Breast epithelium (tissue), 4 donors: ENCODE measurements at regions not wholly inside any gene's neighbourhood (a gene's known extent, or its start where the extent isn't known, plus 50 kb on each side); places are given as distances from the start of the nearest gene placed in this dataset.
"Not testable (repeated sequence)": the region's sequence is repeated elsewhere in the genome, so short reads cannot be mapped to it uniquely, and the experiment has no call there.

Experiments
- DNase-seq, 2 donors: peaks; one replicate each; pipeline ENCODE4 v3.0.0-alpha.2; 2019; ENCODE audit warnings: low spot score in 2 of 2
- H3K27ac ChIP-seq, 2 donors: fragments of 200-600 bp; sonication (generic) in 1 of 2; one replicate each; pipeline ENCODE4 v1.5.1; 2016 to 2019; ENCODE audit warnings: mild to moderate bottlenecking in 1 of 2
- H3K27me3 ChIP-seq, 2 donors: fragments of 200-600 bp; sonication (generic) in 1 of 2; one replicate each; pipeline versions ENCODE4 v1.5.1 to v1.6.0; 2017 to 2019; ENCODE audit warnings: control low read depth in 1 of 2, mild to moderate bottlenecking in 1 of 2
- H3K36me3 ChIP-seq: fragments of 200-600 bp; one replicate; pipeline ENCODE4 v1.5.1; 2019
- H3K4me1 ChIP-seq, 2 donors: fragments of 200-600 bp; sonication (generic); one replicate each; pipeline ENCODE4 v1.5.1; 2016 to 2019; ENCODE audit warnings: control low read depth in 1 of 2
- H3K4me3 ChIP-seq, 3 donors: fragments of 200-600 bp; sonication (generic); 1 replicate in 2 of 3; 2 replicates in 1 of 3; pipeline ENCODE4 v1.5.1; 2016 to 2019; ENCODE audit warnings: mild to moderate bottlenecking in 3 of 3, moderate library complexity in 2 of 3
- H3K9me3 ChIP-seq, 2 donors: fragments of 200-600 bp; sonication (generic) in 1 of 2; one replicate each; pipeline ENCODE4 v1.5.1; 2016 to 2019; ENCODE audit warnings: control low read depth in 1 of 2
- POLR2A ChIP-seq: fragments of 450-650 bp; IDR thresholded peaks from one replicate; pipeline ENCODE4 v1.6.1; 2016; ENCODE audit warnings: antibody characterized with exemption, mild to moderate bottlenecking, moderate library complexity
- POLR2AphosphoS5 ChIP-seq, 3 donors: sonication (generic); formaldehyde crosslinking; IDR thresholded peaks; one replicate each; pipeline ENCODE4 v1.6.1; 2017; ENCODE audit warnings: antibody characterized with exemption in 3 of 3
- intact Hi-C: fragments of 100-400 bp; cut with DNase I; formaldehyde crosslinking; loops from one replicate; pipeline ENCODE4 v1.15.1; 2023; ENCODE audit warnings: low total_unique reads
- TF ChIP-seq, protein P1 (sequence below), 3 donors: fragments of 450-650 bp; IDR thresholded peaks; one replicate each; pipeline ENCODE4 v1.5.1; 2016 to 2017; ENCODE audit warnings: antibody characterized with exemption in 3 of 3, mild to moderate bottlenecking in 3 of 3, moderate library complexity in 3 of 3

DNA sequence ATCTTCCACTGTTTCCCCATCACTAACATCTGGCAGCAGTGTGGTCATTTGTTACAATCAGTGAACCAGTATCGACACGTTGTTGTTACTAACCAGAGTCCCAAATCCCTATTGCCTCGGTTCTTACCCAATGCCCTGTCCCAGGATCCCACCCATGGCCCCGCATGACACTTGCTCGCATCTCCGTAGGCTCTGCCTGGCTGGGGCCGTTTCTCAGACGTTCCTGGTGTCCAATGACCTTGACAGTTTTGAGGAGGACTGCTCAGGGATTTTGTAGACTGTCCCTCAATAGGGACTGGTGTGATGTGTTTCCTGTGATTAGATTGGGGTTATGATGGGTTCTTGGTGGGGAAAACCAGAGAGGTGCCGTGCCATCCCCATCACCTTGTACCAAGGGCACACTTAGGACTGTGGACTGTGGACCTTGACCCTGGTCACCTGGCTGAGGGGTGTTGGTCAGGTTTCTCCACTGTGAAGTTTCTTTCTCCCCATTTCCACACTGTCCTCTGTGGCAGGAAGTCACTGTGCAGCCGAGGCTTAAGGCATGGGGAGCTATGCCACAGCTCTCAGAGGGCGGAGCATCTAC is 108.4 kb downstream of the ADRA2C start:
- Histone ChIP-seq H3K36me3 (no peaks in the 10 kb centered on the region), H3K4me3 (no peak overlapping the region), H3K4me1 (no peaks in the 10 kb centered on the region), H3K27ac (no peak overlapping the region), H3K27me3 (peaks cover 0 to 96% of the 10 kb centered on the region in 2 donors), H3K9me3 (peaks cover 0 to 5% of the 10 kb centered on the region in 2 donors)
- intact Hi-C loops = no loop called here
- no peak for DNase-seq
- TF ChIP-seq POLR2A (no peak), POLR2AphosphoS5 (IDR thresholded peaks at IDR 0.05) (no peak)
- TF ChIP-seq, protein P1, sequence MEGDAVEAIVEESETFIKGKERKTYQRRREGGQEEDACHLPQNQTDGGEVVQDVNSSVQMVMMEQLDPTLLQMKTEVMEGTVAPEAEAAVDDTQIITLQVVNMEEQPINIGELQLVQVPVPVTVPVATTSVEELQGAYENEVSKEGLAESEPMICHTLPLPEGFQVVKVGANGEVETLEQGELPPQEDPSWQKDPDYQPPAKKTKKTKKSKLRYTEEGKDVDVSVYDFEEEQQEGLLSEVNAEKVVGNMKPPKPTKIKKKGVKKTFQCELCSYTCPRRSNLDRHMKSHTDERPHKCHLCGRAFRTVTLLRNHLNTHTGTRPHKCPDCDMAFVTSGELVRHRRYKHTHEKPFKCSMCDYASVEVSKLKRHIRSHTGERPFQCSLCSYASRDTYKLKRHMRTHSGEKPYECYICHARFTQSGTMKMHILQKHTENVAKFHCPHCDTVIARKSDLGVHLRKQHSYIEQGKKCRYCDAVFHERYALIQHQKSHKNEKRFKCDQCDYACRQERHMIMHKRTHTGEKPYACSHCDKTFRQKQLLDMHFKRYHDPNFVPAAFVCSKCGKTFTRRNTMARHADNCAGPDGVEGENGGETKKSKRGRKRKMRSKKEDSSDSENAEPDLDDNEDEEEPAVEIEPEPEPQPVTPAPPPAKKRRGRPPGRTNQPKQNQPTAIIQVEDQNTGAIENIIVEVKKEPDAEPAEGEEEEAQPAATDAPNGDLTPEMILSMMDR (IDR thresholded peaks at IDR 0.05) = no peak

DNA sequence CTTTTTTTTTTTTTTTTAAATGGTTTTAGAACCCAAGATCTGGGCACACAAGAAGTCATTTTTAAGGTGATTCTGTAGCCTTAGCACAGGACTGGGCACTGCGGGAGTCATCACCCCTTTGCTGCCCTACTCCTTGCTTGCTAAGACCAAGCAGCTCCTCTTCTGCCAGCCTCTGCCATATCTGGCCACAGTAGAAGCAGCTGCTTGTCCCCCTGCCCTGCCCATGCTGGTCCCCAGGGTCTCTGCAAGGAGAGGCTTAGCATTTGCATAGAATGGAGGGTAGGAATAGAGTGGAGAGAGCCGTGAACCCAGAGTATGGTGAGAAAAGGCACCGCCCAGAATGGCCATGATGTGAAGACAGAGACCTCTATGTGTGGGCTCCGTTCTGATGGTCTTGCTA is 109.3 kb downstream of the ADRA2C start:
- no peak for TF ChIP-seq POLR2A
- TF ChIP-seq, protein P1 (IDR thresholded peaks at IDR 0.05) = no peak
- TF ChIP-seq POLR2AphosphoS5 (IDR thresholded peaks at IDR 0.05) = no peak
- Histone ChIP-seq H3K27ac (no peak overlapping the region), H3K4me1 (peaks cover 0 to 6% of the 10 kb centered on the region in 2 donors), H3K9me3 (peaks cover 0 to 5% of the 10 kb centered on the region in 2 donors), H3K4me3 (no peak overlapping the region), H3K27me3 (peaks cover 0 to 96% of the 10 kb centered on the region in 2 donors), H3K36me3 (no peaks in the 10 kb centered on the region)
- no peak for DNase-seq
- intact Hi-C loops = no loop called here

DNA sequence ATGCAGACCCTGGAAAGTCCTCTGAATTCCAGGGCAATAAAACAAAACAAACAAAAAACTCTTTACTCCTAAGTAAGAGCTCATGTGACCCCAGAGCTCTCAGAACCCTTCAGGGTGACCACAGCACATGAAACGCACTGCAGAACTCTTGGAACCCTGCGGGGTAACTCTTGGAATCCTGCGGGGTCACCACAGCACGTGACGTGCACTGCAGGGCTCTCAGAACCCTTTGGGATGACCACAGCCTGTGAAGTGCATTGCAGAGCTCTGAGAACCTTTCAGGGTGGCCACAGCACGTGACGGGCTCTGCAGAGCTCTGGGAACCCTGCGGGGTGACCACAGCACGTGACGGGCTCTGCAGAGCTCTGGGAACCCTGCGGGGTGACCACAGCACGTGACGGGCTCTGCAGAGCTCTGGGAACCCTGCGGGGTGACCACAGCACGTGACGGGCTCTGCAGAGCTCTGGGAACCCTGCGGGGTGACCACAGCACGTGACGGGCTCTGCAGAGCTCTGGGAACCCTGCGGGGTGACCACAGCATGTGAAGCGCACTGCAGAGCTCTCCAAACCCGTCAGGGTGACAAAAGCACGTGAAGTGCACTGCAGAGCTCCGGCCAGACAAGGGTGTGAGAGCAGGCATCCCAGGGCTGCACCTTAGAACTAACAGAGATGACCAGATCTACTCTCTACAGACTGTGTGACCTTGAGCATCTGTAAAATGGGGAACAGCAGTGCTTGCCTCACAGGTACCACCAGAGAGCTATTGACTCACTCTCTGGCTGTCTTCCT is 110.1 kb downstream of the ADRA2C start:
- H3K27me3 ChIP-seq = peaks cover 0 to 92% of the 10 kb centered on the region in 2 donors
- intact Hi-C loops, H3K36me3 ChIP-seq, H3K4me1 ChIP-seq, H3K27ac ChIP-seq, DNase-seq, H3K4me3 ChIP-seq, H3K9me3 ChIP-seq: not testable (repeated sequence)

GRCh38 chr4:3877236-3877635 is 111.1 kb downstream of the ADRA2C start:
- Histone ChIP-seq H3K27ac (no peak overlapping the region), H3K27me3 (peaks cover 0 to 86% of the 10 kb centered on the region in 2 donors), H3K4me1 (peaks cover 0 to 6% of the 10 kb centered on the region in 2 donors), H3K36me3 (no peaks in the 10 kb centered on the region), H3K4me3 (no peak overlapping the region), H3K9me3 (peaks cover 0 to 5% of the 10 kb centered on the region in 2 donors)
- DNase-seq = no peak
- intact Hi-C loops = no loop called here
- no peak for TF ChIP-seq POLR2AphosphoS5 (IDR thresholded peaks at IDR 0.05)
- TF ChIP-seq, protein P1 (IDR thresholded peaks at IDR 0.05) = no peak
- no peak for TF ChIP-seq POLR2A

GRCh38 chr4:3877868-3878267 is 111.7 kb downstream of the ADRA2C start:
- intact Hi-C loops = no loop called here
- H3K9me3 ChIP-seq = peaks cover 0 to 5% of the 10 kb centered on the region in 2 donors
- H3K4me1 ChIP-seq = peaks cover 0 to 6% of the 10 kb centered on the region in 2 donors
- TF ChIP-seq, protein P1 (IDR thresholded peaks at IDR 0.05) = no peak
- TF ChIP-seq POLR2AphosphoS5 (IDR thresholded peaks at IDR 0.05) (no peak), POLR2A (no peak)
- no peak for DNase-seq
- peaks cover 0 to 80% of the 10 kb centered on the region in 2 donors for H3K27me3 ChIP-seq
- no peak overlapping the region for H3K27ac ChIP-seq
- H3K4me3 ChIP-seq = no peak overlapping the region
- H3K36me3 ChIP-seq = no peaks in the 10 kb centered on the region
